Fibroblast of lung (primary cell): ENCODE measurements at regions not wholly inside any gene's neighbourhood (a gene's known extent, or its start where the extent isn't known, plus 50 kb on each side); places are given as distances from the start of the nearest gene placed in this dataset.

ENCODE experiments used
- DNase-seq, 2 donors: peaks; one replicate each; pipeline versions ENCODE4 v3.0.0 to v3.0.0-alpha.2; 2010; ENCODE audit warnings: low read depth in 2 of 2
- H2AFZ ChIP-seq: 2 replicates; pipeline ENCODE4 v1.5.1; 2012; ENCODE audit warnings: low read length, control low read depth, inconsistent platforms
- H3K27ac ChIP-seq: 2 replicates; pipeline ENCODE4 v1.5.1; 2011; ENCODE audit warnings: low read length, control low read depth; ENCODE audit not compliant: insufficient read depth
- H3K27me3 ChIP-seq: 2 replicates; pipeline ENCODE4 v1.5.1; 2011; ENCODE audit warnings: mild to moderate bottlenecking, low read length; ENCODE audit not compliant: control insufficient read depth, insufficient read depth
- H3K36me3 ChIP-seq: 2 replicates; pipeline ENCODE4 v1.5.1; 2011; ENCODE audit warnings: low read length; ENCODE audit not compliant: control insufficient read depth, insufficient read depth
- H3K4me1 ChIP-seq: 2 replicates; pipeline ENCODE4 v1.5.1; 2011; ENCODE audit warnings: low read length; ENCODE audit not compliant: control insufficient read depth, insufficient read depth; ENCODE audit errors: extremely low read depth
- H3K4me2 ChIP-seq: 2 replicates; pipeline ENCODE4 v1.5.1; 2011; ENCODE audit warnings: low read length, control low read depth; ENCODE audit not compliant: insufficient read depth; ENCODE audit errors: extremely low read depth
- H3K4me3 ChIP-seq, 4 experiments: fragments of 200-600 bp in 1 of 4; sonication (generic) in 1 of 4; replicated peaks in 1 of 4; 2 replicates each; pipeline ENCODE4 v1.5.1; 2011 to 2016; ENCODE audit warnings: low read length in 4 of 4, low read depth in 3 of 4, mild to moderate bottlenecking in 3 of 4, control low read depth in 2 of 4, inconsistent platforms in 1 of 4, mixed read lengths in 1 of 4; ENCODE audit not compliant: insufficient read depth in 1 of 4; ENCODE audit errors: control extremely low read depth in 1 of 4
- H3K79me2 ChIP-seq: 2 replicates; pipeline ENCODE4 v1.5.1; 2012; ENCODE audit warnings: mild to moderate bottlenecking, low read length, inconsistent platforms; ENCODE audit not compliant: control insufficient read depth, insufficient read depth
- H3K9ac ChIP-seq: 2 replicates; pipeline ENCODE4 v1.5.1; 2011; ENCODE audit warnings: mild to moderate bottlenecking, low read length, control low read depth; ENCODE audit not compliant: insufficient read depth
- H3K9me3 ChIP-seq: 2 replicates; pipeline ENCODE4 v1.5.1; 2012; ENCODE audit warnings: low read depth, low read length; ENCODE audit not compliant: control insufficient read depth, insufficient read depth
- H4K20me1 ChIP-seq: 2 replicates; pipeline ENCODE4 v1.5.1; 2011; ENCODE audit warnings: low read length; ENCODE audit not compliant: control insufficient read depth, insufficient read depth; ENCODE audit errors: extremely low read depth
- CTCF ChIP-seq, 2 donors: IDR thresholded peaks in 1 of 2; conservative IDR thresholded peaks in 1 of 2; 1 replicate in 1 of 2; 2 replicates in 1 of 2; pipeline ENCODE4 v1.5.1; 2011 to 2012; ENCODE audit warnings: low read length in 2 of 2, control low read depth in 1 of 2, inconsistent platforms in 1 of 2, low read depth in 1 of 2, mild to moderate bottlenecking in 1 of 2
- EZH2 ChIP-seq: IDR thresholded peaks from 2 replicates; pipeline ENCODE4 v1.5.1; 2012; ENCODE audit warnings: low read length, control low read depth, mild to moderate bottlenecking; ENCODE audit errors: missing control alignments

GRCh38 chr2:6359964-6360363, 505.7 kb downstream of the CMPK2 start:
- DNase-seq, result no peak
- Histone ChIP-seq H3K27me3 (no peaks in the 10 kb centered on the region), H3K79me2 (no peaks in the 10 kb centered on the region), H3K4me2 (no peak overlapping the region), H3K4me1 (no peaks in the 10 kb centered on the region), H3K9ac (no peak overlapping the region), H4K20me1 (no peaks in the 10 kb centered on the region), H3K27ac (no peak overlapping the region), H3K9me3 (no peaks in the 10 kb centered on the region), H3K4me3 (no peak overlapping the region), H3K36me3 (no peaks in the 10 kb centered on the region), H2AFZ (no peak overlapping the region)
- no peak for TF ChIP-seq CTCF (conservative IDR thresholded peaks at IDR 0.05 in 1 of 2, IDR thresholded peaks at IDR 0.05 in 1 of 2; ENCODE audit: low read depth in 1 of 2, low read length in 2 of 2)
- no peak for TF ChIP-seq EZH2

GRCh38 chr2:6362671-6363450, 502.8 kb downstream of the CMPK2 start:
- TF ChIP-seq EZH2 (no peak), CTCF (conservative IDR thresholded peaks at IDR 0.05 in 1 of 2, IDR thresholded peaks at IDR 0.05 in 1 of 2; ENCODE audit: low read depth in 1 of 2, low read length in 2 of 2) (no peak)
- H3K79me2 ChIP-seq, result no peaks in the 10 kb centered on the region
- no peak overlapping the region for H2AFZ ChIP-seq

GRCh38 chr2:6368281-6368680, 497.4 kb downstream of the CMPK2 start:
- H3K9ac ChIP-seq, result no peak overlapping the region
- no peaks in the 10 kb centered on the region for H3K9me3 ChIP-seq
- TF ChIP-seq EZH2, result no peak
- TF ChIP-seq CTCF (conservative IDR thresholded peaks at IDR 0.05 in 1 of 2, IDR thresholded peaks at IDR 0.05 in 1 of 2; ENCODE audit: low read depth in 1 of 2, low read length in 2 of 2), result no peak
- H2AFZ ChIP-seq, result no peak overlapping the region
- peak; percentile 13 to 90 for DNase-seq
- no peaks in the 10 kb centered on the region for H4K20me1 ChIP-seq
- no peak overlapping the region for H3K4me2 ChIP-seq
- H3K27ac ChIP-seq, result no peak overlapping the region
- H3K4me3 ChIP-seq, result no peak overlapping the region
- H3K27me3 ChIP-seq, result no peaks in the 10 kb centered on the region
- no peaks in the 10 kb centered on the region for H3K36me3 ChIP-seq
- H3K79me2 ChIP-seq, result no peaks in the 10 kb centered on the region
- H3K4me1 ChIP-seq, result peaks cover 2% of the 10 kb centered on the region

More at GRCh38 chr2:6362671-6363450, 502.8 kb downstream of the CMPK2 start:
- no peak for DNase-seq
- Histone ChIP-seq H3K27me3 (no peaks in the 10 kb centered on the region), H4K20me1 (no peaks in the 10 kb centered on the region), H3K4me2 (no peak overlapping the region), H3K9ac (no peak overlapping the region), H3K9me3 (no peaks in the 10 kb centered on the region), H3K4me1 (no peaks in the 10 kb centered on the region), H3K27ac (no peak overlapping the region), H3K36me3 (no peaks in the 10 kb centered on the region), H3K4me3 (no peak overlapping the region)
